ENCODE measurements at regions not wholly inside any gene's neighbourhood (a gene's known extent, or its start where the extent isn't known, plus 50 kb on each side); places are given as distances from the start of the nearest gene placed in this dataset.

- peaks cover 0 to 10% (median 0%) of the 10 kb centered on the region in 6 donors for H3K4me1 ChIP-seq
- 34 to 54% (median 41%) methylated on average over 1 of the region's 1 CpG for WGBS, 5 donors
- no peak for DNase-seq
- intact Hi-C loops (cut with DNase I; ENCODE audit: low total_unique reads), result no loop called here
- H3K9me3 ChIP-seq, result no peaks in the 10 kb centered on the region
- no peak overlapping the region for H3K4me3 ChIP-seq
- H3K27ac ChIP-seq, result peak overlapping the region in 3 of 8 donors; percentile 61 to 71 (median 62)
- no peaks in the 10 kb centered on the region for H3K27me3 ChIP-seq (replicated peaks in 1 of 7)
- TF ChIP-seq CTCF (IDR thresholded peaks at IDR 0.05 in 8 of 11, conservative IDR thresholded peaks at IDR 0.05 in 3 of 11), result no peak
- TF ChIP-seq POLR2AphosphoS5 (IDR thresholded peaks at IDR 0.05), result no peak
- TF ChIP-seq POLR2A (IDR thresholded peaks at IDR 0.05), result no peak
- H3K36me3 ChIP-seq, result no peaks in the 10 kb centered on the region
Measured at GRCh38 chr15:39381517-39381916, 199.4 kb upstream of the THBS1 start.

- Histone ChIP-seq H3K27me3 (replicated peaks in 1 of 7) (peaks cover 0 to 3% (median 0%) of the 10 kb centered on the region in 7 donors), H3K4me3 (no peak overlapping the region), H3K27ac (peak overlapping the region in 4 of 8 donors; percentile 6 to 75 (median 70)), H3K4me1 (peaks cover 0 to 20% (median 0%) of the 10 kb centered on the region in 6 donors), H3K9me3 (no peaks in the 10 kb centered on the region), H3K36me3 (no peaks in the 10 kb centered on the region)
- TF ChIP-seq POLR2AphosphoS5 (IDR thresholded peaks at IDR 0.05) (no peak), POLR2A (IDR thresholded peaks at IDR 0.05) (no peak), CTCF (IDR thresholded peaks at IDR 0.05 in 8 of 11, conservative IDR thresholded peaks at IDR 0.05 in 3 of 11) (no peak)
- intact Hi-C loops (cut with DNase I; ENCODE audit: low total_unique reads), result no loop called here
- DNase-seq, result no peak
- 45 to 71% (median 61%) methylated on average over 2 of the region's 2 CpGs for WGBS, 5 donors
Measured at GRCh38 chr15:39388118-39388517, 192.8 kb upstream of the THBS1 start.

- intact Hi-C loops (cut with DNase I; ENCODE audit: low total_unique reads), result no loop called here
Measured at GRCh38 chr15:39391230-39391629, 189.6 kb upstream of the THBS1 start.

More at GRCh38 chr15:39391230-39391629, 189.6 kb upstream of the THBS1 start:
- no peak for TF ChIP-seq POLR2A (IDR thresholded peaks at IDR 0.05)
- TF ChIP-seq POLR2AphosphoS5 (IDR thresholded peaks at IDR 0.05), result peak in 1 of 3 donors; percentile 10
- TF ChIP-seq CTCF (IDR thresholded peaks at IDR 0.05 in 8 of 11, conservative IDR thresholded peaks at IDR 0.05 in 3 of 11), result no peak
- Histone ChIP-seq H3K27ac (no peak overlapping the region), H3K4me3 (no peak overlapping the region), H3K4me1 (peaks cover 0 to 20% (median 0%) of the 10 kb centered on the region in 6 donors), H3K36me3 (no peaks in the 10 kb centered on the region), H3K9me3 (no peaks in the 10 kb centered on the region), H3K27me3 (replicated peaks in 1 of 7) (peaks cover 0 to 8% (median 0%) of the 10 kb centered on the region in 7 donors)
- WGBS, 5 donors, result 67 to 93% (median 78%) methylated on average over 5 of the region's 5 CpGs
- DNase-seq, result no peak

Measured in spleen (tissue), 11 donors.